Adrenal gland (tissue), 9 donors: ENCODE measurements at regions not wholly inside any gene's neighbourhood (a gene's known extent, or its start where the extent isn't known, plus 50 kb on each side); places are given as distances from the start of the nearest gene placed in this dataset.

ENCODE experiments used
- DNase-seq, 7 donors: peaks; one replicate each; pipeline ENCODE4 v3.0.0-alpha.2; 2019 to 2020
- H3K27ac ChIP-seq, 5 donors: fragments of 200-600 bp; sonication (generic) in 4 of 5; 1 replicate in 3 of 5; 2 replicates in 2 of 5; pipeline versions ENCODE4 v1.5.1 to v1.8.0; 2016 to 2020; ENCODE audit warnings: mild to moderate bottlenecking in 1 of 5
- H3K27me3 ChIP-seq: fragments of 200-600 bp; 2 replicates; pipeline ENCODE4 v1.8.0; 2021
- H3K36me3 ChIP-seq, 2 donors: fragments of 200-600 bp; replicated peaks in 1 of 2; 1 replicate in 1 of 2; 2 replicates in 1 of 2; pipeline versions ENCODE4 v1.5.1 to v1.8.0; 2018 to 2022
- H3K4me1 ChIP-seq, 2 donors: fragments of 200-600 bp; replicated peaks in 1 of 2; 1 replicate in 1 of 2; 2 replicates in 1 of 2; pipeline versions ENCODE4 v1.5.1 to v1.8.0; 2018 to 2021
- H3K4me3 ChIP-seq, 4 donors: fragments of 200-600 bp; sonication (generic) in 3 of 4; one replicate each; pipeline ENCODE4 v1.5.1; 2016 to 2018
- H3K9me3 ChIP-seq, 3 donors: fragments of 200-600 bp; sonication (generic) in 1 of 3; replicated peaks in 1 of 3; 1 replicate in 2 of 3; 2 replicates in 1 of 3; pipeline versions ENCODE4 v1.5.1 to v1.8.0; 2016 to 2021
- CTCF ChIP-seq, 6 experiments: fragments of 450-650 bp in 4 of 6; fragments of 200-600 bp in 2 of 6; sonication (generic) in 1 of 6; IDR thresholded peaks; 1 replicate in 5 of 6; 2 replicates in 1 of 6; pipeline versions ENCODE4 v1.5.1 to v1.8.0; 2016 to 2021; ENCODE audit warnings: antibody characterized with exemption in 6 of 6, mild to moderate bottlenecking in 2 of 6, moderate library complexity in 1 of 6
- POLR2A ChIP-seq, 2 donors: fragments of 450-650 bp; IDR thresholded peaks; one replicate each; pipeline ENCODE4 v1.6.1; 2017; ENCODE audit warnings: antibody characterized with exemption in 2 of 2, mild to moderate bottlenecking in 2 of 2, moderate library complexity in 1 of 2
- WGBS, 4 donors: extraction: QIAGEN DNeasy Blood & Tissue Kit in 2 of 4; methylation state at CpG; one replicate each; pipeline versions ENCODE4 v1.1.5 to v1.1.7; 2013 to 2017; 5-methylcytosine and 5-hydroxymethylcytosine counted together
- intact Hi-C, 2 donors: fragments of 100-400 bp; cut with DNase I; formaldehyde crosslinking; loops; one replicate each; pipeline versions ENCODE4 v1.14.1 to v1.15.0; 2022 to 2023
- donor health status: healthy with polysubstance abuse.
- donor health status: Bipolar disorder and iron deficiency.
- donor health status: DM: yes; HTN: yes; CAD: no.
- donor health status: DM: no; HTN: no; CAD: no.
- donor health status: DM: no; HTN: no; CAD: no.

- no peak for TF ChIP-seq POLR2A (IDR thresholded peaks at IDR 0.05)
- TF ChIP-seq CTCF (IDR thresholded peaks at IDR 0.05) = no peak
- 47 to 53% (median 49%) methylated on average over 3 of the region's 3 CpGs for WGBS, 4 donors
- intact Hi-C loops = no loop called here
- no peak overlapping the region for H3K4me3 ChIP-seq
- H3K27me3 ChIP-seq = no peaks in the 10 kb centered on the region
- H3K27ac ChIP-seq = no peak overlapping the region
- H3K36me3 ChIP-seq = no peaks in the 10 kb centered on the region
- DNase-seq = no peak
- H3K9me3 ChIP-seq = no peaks in the 10 kb centered on the region
- H3K4me1 ChIP-seq = no peaks in the 10 kb centered on the region
Observed at GRCh38 chrX:25733148-25733547, 405.0 kb upstream of the MAGEB18 start.

DNA sequence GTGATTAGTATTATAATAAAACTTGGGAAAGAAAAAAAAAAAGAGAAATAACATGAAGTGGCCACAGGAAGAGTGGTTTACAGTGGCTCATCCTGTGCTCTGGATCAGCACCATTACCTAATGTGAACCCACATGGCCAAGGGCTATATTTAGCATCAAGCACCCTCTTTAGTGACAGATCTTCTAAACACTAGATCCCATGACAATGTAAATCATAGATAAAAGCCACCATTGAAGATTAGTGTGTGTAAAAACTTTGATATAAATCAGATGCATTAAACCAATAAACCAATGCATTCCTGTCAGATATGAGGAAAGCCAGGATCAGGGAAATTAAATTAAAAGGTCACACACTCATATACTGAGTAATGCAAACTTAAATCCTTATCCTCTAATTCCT, 400.6 kb upstream of the MAGEB18 start:
- no peak overlapping the region for H3K27ac ChIP-seq
- intact Hi-C loops = no loop called here
- H3K4me1 ChIP-seq = no peaks in the 10 kb centered on the region
- DNase-seq = no peak
- no peak overlapping the region for H3K4me3 ChIP-seq
- TF ChIP-seq POLR2A (IDR thresholded peaks at IDR 0.05) (no peak), CTCF (IDR thresholded peaks at IDR 0.05) (no peak)
- H3K27me3 ChIP-seq = no peaks in the 10 kb centered on the region
- H3K36me3 ChIP-seq = no peaks in the 10 kb centered on the region
- no peaks in the 10 kb centered on the region for H3K9me3 ChIP-seq

DNA sequence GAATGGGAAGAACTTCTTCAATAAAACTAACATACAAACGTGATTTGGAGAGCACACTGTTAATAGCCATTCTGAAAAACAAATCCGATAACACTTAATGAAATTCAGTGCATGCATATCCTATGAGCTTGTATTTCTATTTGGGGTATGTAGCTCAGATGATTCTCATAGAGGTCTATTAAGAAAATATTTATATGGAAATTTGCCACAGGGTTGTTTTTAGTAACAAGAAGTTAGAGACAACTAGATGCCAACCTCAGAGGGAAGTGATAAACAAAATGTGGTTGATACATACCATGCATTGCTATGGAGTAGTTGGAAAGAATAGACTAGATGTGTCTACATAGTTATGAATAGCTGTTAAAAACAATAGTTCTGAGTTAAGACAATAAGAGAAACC, 395.8 kb upstream of the MAGEB18 start:
- Histone ChIP-seq H3K4me1 (no peaks in the 10 kb centered on the region), H3K9me3 (no peaks in the 10 kb centered on the region), H3K4me3 (no peak overlapping the region), H3K27ac (no peak overlapping the region), H3K27me3 (no peaks in the 10 kb centered on the region), H3K36me3 (no peaks in the 10 kb centered on the region)
- TF ChIP-seq CTCF (IDR thresholded peaks at IDR 0.05) = no peak
- no peak for TF ChIP-seq POLR2A (IDR thresholded peaks at IDR 0.05)
- no peak for DNase-seq
- intact Hi-C loops = no loop called here
- 35 to 80% (median 54%) methylated on average over 2 of the region's 2 CpGs for WGBS, 4 donors

- TF ChIP-seq CTCF (IDR thresholded peaks at IDR 0.05) = no peak
- no peak for TF ChIP-seq POLR2A (IDR thresholded peaks at IDR 0.05)
- intact Hi-C loops = no loop called here
- Histone ChIP-seq H3K9me3 (no peaks in the 10 kb centered on the region), H3K27me3 (no peaks in the 10 kb centered on the region), H3K27ac (no peak overlapping the region), H3K36me3 (no peaks in the 10 kb centered on the region), H3K4me3 (no peak overlapping the region), H3K4me1 (no peaks in the 10 kb centered on the region)
- 46 to 59% (median 48%) methylated on average over 2 of the region's 2 CpGs for WGBS, 4 donors
- no peak for DNase-seq
Observed at GRCh38 chrX:25754399-25754798, 383.7 kb upstream of the MAGEB18 start.
